IMR-90 (cell line): ENCODE measurements at regions not wholly inside any gene's neighbourhood (a gene's known extent, or its start where the extent isn't known, plus 50 kb on each side); places are given as distances from the start of the nearest gene placed in this dataset.
A peak's percentile ranks its signal among the peaks of the same experiment; 100 is the strongest.

Source experiments
- ATAC-seq: fragments of 200-7000 bp; cut with Tn5 transposase; 2 replicates; pipeline ENCODE4 v1.9.1; 2020; ENCODE audit warnings: low read depth, mild to moderate bottlenecking, moderate library complexity
- BruUV-seq: library from RNA; stranded (reverse); fragments of 400-500 nt; replicated peaks from 2 replicates; lab custom pipeline; 2021; lab: Mats Ljungman, UMichigan
- CTCF ChIA-PET: fragments of 300-600 bp; formaldehyde crosslinking; extraction: SDS; loops from one replicate; lab custom pipeline; 2021; ENCODE audit warnings: antibody characterized with exemption; lab: Yijun Ruan, JAX
- POLR2A ChIA-PET: fragments of 300-600 bp; sonication (Branson Sonifier 250); formaldehyde crosslinking; loops from one replicate; lab custom pipeline; 2022; ENCODE audit warnings: antibody characterized with exemption; ENCODE audit not compliant: unreplicated experiment; lab: Charles Lee
- DNase-seq: peaks from one replicate; pipeline ENCODE4 v3.0.0; 2013
- H2AFZ ChIP-seq: replicated peaks from 2 replicates; pipeline ENCODE3; 2013; ENCODE audit warnings: low read length, mild to moderate bottlenecking; ENCODE audit not compliant: poor library complexity
- H2AK5ac ChIP-seq: 2 replicates; pipeline ENCODE4 v1.6.1; 2013; ENCODE audit warnings: low read depth, low read length, inconsistent platforms
- H2AK9ac ChIP-seq: replicated peaks from 2 replicates; pipeline ENCODE3; 2013; ENCODE audit warnings: mild to moderate bottlenecking, low read depth, low read length, moderate library complexity; ENCODE audit not compliant: poor library complexity
- H2BK120ac ChIP-seq: 2 replicates; pipeline ENCODE4 v1.6.1; 2013; ENCODE audit warnings: low read depth, low read length, inconsistent platforms
- H2BK15ac ChIP-seq: 3 replicates; pipeline ENCODE4 v1.6.1; 2013; ENCODE audit warnings: low read depth, low read length, inconsistent platforms
- H2BK20ac ChIP-seq: 2 replicates; pipeline ENCODE4 v1.6.1; 2013; ENCODE audit warnings: low read depth, mild to moderate bottlenecking, inconsistent platforms, low read length, moderate library complexity
- H2BK5ac ChIP-seq: 2 replicates; pipeline ENCODE4 v1.6.1; 2013; ENCODE audit warnings: mild to moderate bottlenecking, low read depth, low read length, inconsistent platforms; ENCODE audit not compliant: poor library complexity, severe bottlenecking
- H3K14ac ChIP-seq: replicated peaks from 2 replicates; pipeline ENCODE4 v1.6.1; 2013; ENCODE audit warnings: low read depth, low read length, inconsistent platforms
- H3K18ac ChIP-seq: 2 replicates; pipeline ENCODE4 v1.6.1; 2013; ENCODE audit warnings: low read depth, low read length, control low read depth
- H3K23ac ChIP-seq: 2 replicates; pipeline ENCODE4 v1.6.1; 2013; ENCODE audit warnings: low read depth, low read length, inconsistent platforms
- H3K27ac ChIP-seq: 2 replicates; pipeline ENCODE4 v1.5.1; 2013; ENCODE audit warnings: mild to moderate bottlenecking, control low read depth, low read length; ENCODE audit not compliant: insufficient read depth
- H3K27me3 ChIP-seq: 2 replicates; pipeline ENCODE4 v1.6.1; 2013; ENCODE audit warnings: low read length; ENCODE audit not compliant: control insufficient read depth, insufficient read depth
- H3K36me3 ChIP-seq: 2 replicates; pipeline ENCODE4 v1.6.1; 2013; ENCODE audit warnings: low read length, mixed read lengths; ENCODE audit not compliant: control insufficient read depth, insufficient read depth
- H3K4ac ChIP-seq: 2 replicates; pipeline ENCODE4 v1.6.1; 2013; ENCODE audit warnings: low read depth, low read length, inconsistent platforms
- H3K4me1 ChIP-seq: 2 replicates; pipeline ENCODE4 v1.6.1; 2013; ENCODE audit warnings: low read length, mixed read lengths; ENCODE audit not compliant: control insufficient read depth, insufficient read depth
- H3K4me2 ChIP-seq: 2 replicates; pipeline ENCODE4 v1.6.1; 2013; ENCODE audit warnings: low read depth, mild to moderate bottlenecking, control low read depth, low read length, moderate library complexity
- H3K4me3 ChIP-seq: 2 replicates; pipeline ENCODE4 v1.5.1; 2013; ENCODE audit warnings: low read depth, mild to moderate bottlenecking, control low read depth, low read length, moderate library complexity; ENCODE audit not compliant: insufficient read depth
- H3K56ac ChIP-seq: 2 replicates; pipeline ENCODE4 v1.6.1; 2013; ENCODE audit warnings: low read length, inconsistent platforms; ENCODE audit not compliant: insufficient read depth; ENCODE audit errors: extremely low read depth
- H3K79me1 ChIP-seq, 2 experiments: 2 replicates each; pipeline ENCODE4 v1.6.1; 2013; ENCODE audit warnings: low read length in 2 of 2, inconsistent platforms in 1 of 2, low read depth in 1 of 2
- H3K9ac ChIP-seq: 2 replicates; pipeline ENCODE4 v1.6.1; 2013; ENCODE audit warnings: low read depth, low read length, control low read depth
- H3K9me1 ChIP-seq: 2 replicates; pipeline ENCODE4 v1.6.1; 2013; ENCODE audit warnings: low read length, inconsistent platforms; ENCODE audit not compliant: insufficient read depth
- H3K9me3 ChIP-seq: 2 replicates; pipeline ENCODE4 v1.6.1; 2013; ENCODE audit warnings: low read length; ENCODE audit not compliant: control insufficient read depth, insufficient read depth
- H4K20me1 ChIP-seq: 2 replicates; pipeline ENCODE4 v1.6.1; 2013; ENCODE audit warnings: low read length, inconsistent platforms; ENCODE audit not compliant: insufficient read depth
- H4K5ac ChIP-seq: 2 replicates; pipeline ENCODE4 v1.6.1; 2013; ENCODE audit warnings: mild to moderate bottlenecking, low read depth, low read length, control low read depth
- H4K8ac ChIP-seq, 2 experiments: 2 replicates each; pipeline ENCODE4 v1.6.1; 2013; ENCODE audit warnings: low read depth in 2 of 2, low read length in 2 of 2, control low read depth in 1 of 2, inconsistent platforms in 1 of 2
- H4K91ac ChIP-seq: 2 replicates; pipeline ENCODE4 v1.6.1; 2013; ENCODE audit warnings: low read depth, low read length, inconsistent platforms; ENCODE audit not compliant: insufficient read depth
- CEBPB ChIP-seq: IDR thresholded peaks from 2 replicates; pipeline ENCODE4 v1.6.1; 2012; ENCODE audit warnings: low read depth, low read length, improper control_type of control experiment
- MAFK ChIP-seq: IDR thresholded peaks from 2 replicates; pipeline ENCODE4 v1.6.1; 2012; ENCODE audit warnings: low read depth, low read length, improper control_type of control experiment
- WGBS, 2 experiments: methylation state at CpG; one replicate each; pipeline versions ENCODE4 v1.1.5 to v1.1.7; 2013; ENCODE audit warnings: missing lambda C conversion rate in 2 of 2; ENCODE audit not compliant: insufficient read length in 1 of 2; ENCODE audit errors: extremely low coverage in 2 of 2; 5-methylcytosine and 5-hydroxymethylcytosine counted together
- dilution Hi-C: fragments of 300-500 bp; cut with HindIII; formaldehyde crosslinking; loops from one replicate; pipeline ENCODE4 v1.14.3; 2018; ENCODE audit warnings: low sequenced_read_pairs; ENCODE audit not compliant: unreplicated experiment
- in situ Hi-C: fragments of 300-500 bp; cut with MboI; formaldehyde crosslinking; loops from 3 replicates; pipeline ENCODE4 v1.14.3; 2019; ENCODE audit warnings: low sequenced_read_pairs, inconsistent platforms, mixed read lengths
- intact Hi-C: fragments of 100-400 bp; cut with micrococcal nuclease; formaldehyde crosslinking; loops from 2 replicates; pipeline ENCODE4 v1.10.0; 2022

- dilution Hi-C loops, result no loop called here
- Histone ChIP-seq H4K91ac (no peak overlapping the region), H3K18ac (peak overlapping the region; percentile 47; the same call in 1 of the 2 replicates), H4K20me1 (no peaks in the 10 kb centered on the region), H3K79me1 (no peaks in the 10 kb centered on the region), H3K36me3 (no peaks in the 10 kb centered on the region), H3K4ac (no peak overlapping the region), H3K4me2 (no peak overlapping the region; the same call in 1 of the 2 replicates), H3K4me1 (peaks cover 3% of the 10 kb centered on the region; the same call in 1 of the 2 replicates), H3K4me3 (no peak overlapping the region), H2BK20ac (no peak overlapping the region), H3K23ac (no peak overlapping the region), H3K9me3 (no peaks in the 10 kb centered on the region), H2AK5ac (0 out of 2 replicates have a peak overlapping the region, but pooled peaks have one; percentile 69), H2AFZ (no peak overlapping the region), H3K27me3 (no peaks in the 10 kb centered on the region), H2BK120ac (no peak overlapping the region), H3K14ac (no peak overlapping the region; the same call in 1 of the 2 replicates), H4K8ac (no peak overlapping the region), H2AK9ac (no peak overlapping the region), H2BK5ac (no peak overlapping the region), H3K27ac (no peak overlapping the region), H3K9me1 (no peaks in the 10 kb centered on the region), H3K56ac (no peak overlapping the region), H2BK15ac (no peak overlapping the region), H3K9ac (no peak overlapping the region), H4K5ac (peak overlapping the region; percentile 59; the same call in 1 of the 2 replicates)
- BruUV-seq, result no TSS peak
- POLR2A ChIA-PET, result no interaction called here
- no CpG with 5 or more reads among the region's 2 CpGs for WGBS, 2 experiments
- ATAC-seq (no peak; the same call in 1 of the 2 replicates), DNase-seq (no peak)
- CTCF ChIA-PET, result no interaction called here
- TF ChIP-seq CEBPB (no peak), MAFK (peak; percentile 64)
- in situ Hi-C loops, result no loop called here
- intact Hi-C loops, result no loop called here
These were observed 101.3 kb downstream of the TMX1 start for GRCh38 chr14:51341338-51341737.
